BLaER1 (cell line): ENCODE measurements at regions not wholly inside any gene's neighbourhood (a gene's known extent, or its start where the extent isn't known, plus 50 kb on each side); places are given as distances from the start of the nearest gene placed in this dataset.
A peak's percentile ranks its signal among the peaks of the same experiment; 100 is the strongest.
"Not testable (repeated sequence)": the region's sequence is repeated elsewhere in the genome, so short reads cannot be mapped to it uniquely, and the experiment has no call there.

ENCODE experiments used
- H3K27ac ChIP-seq: shearing (Covaris generic); formaldehyde crosslinking; 2 replicates; pipeline ENCODE4 v1.8.1; 2022
- H3K27me3 ChIP-seq: shearing (Covaris generic); formaldehyde crosslinking; 2 replicates; pipeline ENCODE4 v1.8.1; 2022
- H3K36me3 ChIP-seq: shearing (Covaris generic); formaldehyde crosslinking; 2 replicates; pipeline ENCODE4 v1.8.1; 2022
- H3K4me1 ChIP-seq: shearing (Covaris generic); formaldehyde crosslinking; 2 replicates; pipeline ENCODE4 v1.8.1; 2022
- H3K4me2 ChIP-seq: shearing (Covaris generic); formaldehyde crosslinking; 2 replicates; pipeline ENCODE4 v1.8.1; 2022
- H3K4me3 ChIP-seq: shearing (Covaris generic); formaldehyde crosslinking; 2 replicates; pipeline ENCODE4 v1.8.1; 2022
- H3K9ac ChIP-seq: shearing (Covaris generic); formaldehyde crosslinking; 2 replicates; pipeline ENCODE4 v1.8.1; 2022
- H3K9me3 ChIP-seq: shearing (Covaris generic); formaldehyde crosslinking; 2 replicates; pipeline ENCODE4 v1.8.1; 2022
- H4K20me1 ChIP-seq: shearing (Covaris generic); formaldehyde crosslinking; 2 replicates; pipeline ENCODE4 v1.8.1; 2022
- Cebpa-rat ChIP-seq: shearing (Covaris generic); IDR thresholded peaks from 2 replicates; pipeline ENCODE4 v1.8.1; 2022

GRCh38 chr2:221758076-221758475 lies 186.0 kb upstream of the EPHA4 start:
- H3K9ac ChIP-seq = no peak overlapping the region
- H3K4me1 ChIP-seq = peaks cover 9% of the 10 kb centered on the region; the same call in 1 of the 2 replicates
- H3K4me2 ChIP-seq = peak overlapping the region; percentile 33; the same call in 1 of the 2 replicates
- TF ChIP-seq Cebpa-rat = no peak
- no peaks in the 10 kb centered on the region for H3K36me3 ChIP-seq
- no peaks in the 10 kb centered on the region for H4K20me1 ChIP-seq
- no peaks in the 10 kb centered on the region for H3K27me3 ChIP-seq
- no peak overlapping the region for H3K4me3 ChIP-seq
- no peaks in the 10 kb centered on the region for H3K9me3 ChIP-seq
- no peak overlapping the region for H3K27ac ChIP-seq

- H3K9ac ChIP-seq = no peak overlapping the region
- H3K27me3 ChIP-seq = no peaks in the 10 kb centered on the region
- no peak for TF ChIP-seq Cebpa-rat
- no peak overlapping the region for H3K27ac ChIP-seq
- H3K4me2 ChIP-seq = no peak overlapping the region
- H3K36me3 ChIP-seq = no peaks in the 10 kb centered on the region
- no peaks in the 10 kb centered on the region for H4K20me1 ChIP-seq
- no peak overlapping the region for H3K4me3 ChIP-seq
- H3K4me1 ChIP-seq = peaks cover 8% of the 10 kb centered on the region; the same call in 1 of the 2 replicates
- no peaks in the 10 kb centered on the region for H3K9me3 ChIP-seq
These were observed 181.3 kb upstream of the EPHA4 start for GRCh38 chr2:221753401-221753800.

DNA sequence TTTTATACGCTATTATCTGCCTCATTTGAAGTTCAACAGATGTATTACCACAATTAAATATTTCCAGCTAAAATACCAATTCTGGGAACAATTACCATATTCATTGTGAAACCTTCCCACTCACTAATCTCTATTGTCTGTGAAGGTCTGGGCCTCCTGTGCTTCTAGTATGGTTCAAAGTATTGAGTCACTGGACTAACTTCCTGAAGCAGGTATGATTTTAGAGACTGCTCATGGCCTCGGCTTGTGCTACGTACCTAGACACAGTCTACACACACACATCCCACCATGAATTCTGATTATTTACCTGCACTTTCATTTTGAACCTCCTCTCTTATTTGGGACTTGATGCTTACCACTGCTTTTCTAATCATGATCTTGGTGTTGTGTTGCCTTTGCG lies 180.7 kb upstream of the EPHA4 start:
- Histone ChIP-seq H3K27me3 (no peaks in the 10 kb centered on the region), H3K9ac (no peak overlapping the region), H3K36me3 (no peaks in the 10 kb centered on the region), H3K9me3 (no peaks in the 10 kb centered on the region), H3K4me3 (no peak overlapping the region), H3K4me2 (no peak overlapping the region), H3K4me1 (peaks cover 2% of the 10 kb centered on the region; the same call in 1 of the 2 replicates), H3K27ac (no peak overlapping the region), H4K20me1 (no peaks in the 10 kb centered on the region)
- no peak for TF ChIP-seq Cebpa-rat

DNA sequence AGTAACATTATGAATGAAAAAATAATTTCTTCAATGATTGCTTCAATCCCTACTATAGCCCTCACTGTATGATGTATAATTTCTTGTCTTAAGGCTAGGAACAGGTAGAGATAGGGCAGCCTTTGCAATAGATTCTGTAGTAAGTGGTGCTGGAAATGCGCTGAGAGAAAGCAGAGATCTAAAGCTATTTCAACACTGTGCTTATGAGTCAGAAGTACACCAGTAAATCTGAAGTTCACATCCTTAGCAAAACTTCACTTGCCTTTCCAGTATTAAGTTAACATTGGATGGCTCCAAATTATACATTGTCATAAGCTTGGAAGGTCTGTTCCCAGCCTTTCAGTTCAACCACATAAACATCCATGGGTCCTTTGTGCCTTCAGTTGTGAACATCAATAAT lies 178.2 kb upstream of the EPHA4 start:
- H3K4me3 ChIP-seq = no peak overlapping the region
- H3K27me3 ChIP-seq = no peaks in the 10 kb centered on the region
- no peak overlapping the region for H3K4me2 ChIP-seq
- no peaks in the 10 kb centered on the region for H4K20me1 ChIP-seq
- H3K4me1 ChIP-seq = no peaks in the 10 kb centered on the region
- H3K36me3 ChIP-seq = no peaks in the 10 kb centered on the region
- no peak overlapping the region for H3K27ac ChIP-seq
- H3K9ac ChIP-seq = no peak overlapping the region
- no peak for TF ChIP-seq Cebpa-rat
- H3K9me3 ChIP-seq = no peaks in the 10 kb centered on the region

DNA sequence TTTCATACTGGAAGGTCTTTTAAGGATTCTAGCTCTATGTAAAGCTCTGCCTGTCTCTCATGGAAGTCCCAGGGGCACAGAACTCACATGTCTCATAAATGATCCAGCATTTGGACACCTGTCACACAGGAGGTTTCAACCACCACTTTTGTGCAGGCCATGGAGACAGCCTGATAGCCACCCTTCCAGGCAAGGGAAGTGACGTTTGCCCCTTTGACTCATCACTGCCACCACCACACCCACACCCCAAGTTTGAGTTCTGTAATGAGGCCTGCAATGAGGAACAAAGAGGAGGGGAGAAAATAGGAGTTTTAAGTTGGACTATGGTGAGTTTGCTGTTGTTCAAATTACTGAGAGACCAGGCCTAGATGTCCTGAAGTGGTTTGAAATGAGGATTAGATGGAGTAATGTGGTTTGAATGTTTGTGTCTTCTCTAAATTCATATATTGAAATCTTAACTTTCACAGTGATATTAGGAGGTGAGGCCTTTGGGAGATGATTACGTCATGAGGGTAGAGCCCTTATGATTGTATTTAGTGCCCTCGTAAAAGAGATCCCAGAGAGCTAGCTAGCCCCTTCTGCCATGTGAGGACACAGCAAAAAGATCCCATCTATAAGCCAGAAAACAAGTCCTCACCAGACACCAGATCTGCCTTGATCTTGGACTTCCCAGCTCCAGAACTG lies 175.3 kb upstream of the EPHA4 start:
- no peaks in the 10 kb centered on the region for H4K20me1 ChIP-seq
- no peak overlapping the region for H3K4me3 ChIP-seq
- no peaks in the 10 kb centered on the region for H3K36me3 ChIP-seq
- TF ChIP-seq Cebpa-rat = no peak
- H3K4me1 ChIP-seq = no peaks in the 10 kb centered on the region
- H3K4me2 ChIP-seq = no peak overlapping the region
- no peaks in the 10 kb centered on the region for H3K27me3 ChIP-seq
- H3K27ac ChIP-seq = no peak overlapping the region
- H3K9me3 ChIP-seq = no peaks in the 10 kb centered on the region
- H3K9ac ChIP-seq = no peak overlapping the region

DNA sequence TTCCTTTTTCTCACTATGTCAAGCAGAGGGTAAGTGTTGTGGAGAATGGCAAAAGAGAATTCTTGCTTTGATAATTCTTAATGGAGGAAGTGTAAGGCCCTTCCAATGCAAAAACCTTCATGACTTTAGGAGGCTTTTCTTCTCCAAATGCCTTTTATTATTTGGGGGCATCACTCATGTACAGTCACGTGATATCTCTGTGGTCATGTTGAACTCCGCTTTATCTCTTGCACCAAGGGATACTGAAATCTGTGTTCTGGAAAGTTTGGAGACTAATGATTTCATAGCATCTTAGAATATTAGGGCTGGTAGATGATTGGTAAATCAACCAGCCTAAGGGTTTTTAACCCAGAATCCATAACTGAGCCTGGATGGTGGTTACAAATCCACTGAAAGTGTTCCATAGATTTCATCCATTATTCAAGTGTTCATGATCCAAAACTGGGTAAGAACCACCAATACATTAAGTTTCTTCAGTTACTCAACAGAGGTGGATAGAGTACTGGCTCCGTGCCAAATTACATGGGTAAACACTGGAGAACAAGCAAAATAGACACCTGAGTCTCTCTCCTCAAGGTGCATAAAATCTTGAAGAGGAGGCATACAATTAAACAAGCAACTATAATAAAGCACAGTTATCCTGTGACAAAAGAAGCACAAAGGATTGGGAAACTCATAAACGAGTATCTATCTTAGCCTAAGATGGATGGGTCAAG lies 169.6 kb upstream of the EPHA4 start:
- H3K9me3 ChIP-seq = no peaks in the 10 kb centered on the region
- no peak overlapping the region for H3K9ac ChIP-seq
- no peaks in the 10 kb centered on the region for H3K27me3 ChIP-seq
- no peak for TF ChIP-seq Cebpa-rat
- no peak overlapping the region for H3K27ac ChIP-seq
- H4K20me1 ChIP-seq = no peaks in the 10 kb centered on the region
- H3K36me3 ChIP-seq = no peaks in the 10 kb centered on the region
- no peaks in the 10 kb centered on the region for H3K4me1 ChIP-seq
- no peak overlapping the region for H3K4me3 ChIP-seq
- no peak overlapping the region for H3K4me2 ChIP-seq

DNA sequence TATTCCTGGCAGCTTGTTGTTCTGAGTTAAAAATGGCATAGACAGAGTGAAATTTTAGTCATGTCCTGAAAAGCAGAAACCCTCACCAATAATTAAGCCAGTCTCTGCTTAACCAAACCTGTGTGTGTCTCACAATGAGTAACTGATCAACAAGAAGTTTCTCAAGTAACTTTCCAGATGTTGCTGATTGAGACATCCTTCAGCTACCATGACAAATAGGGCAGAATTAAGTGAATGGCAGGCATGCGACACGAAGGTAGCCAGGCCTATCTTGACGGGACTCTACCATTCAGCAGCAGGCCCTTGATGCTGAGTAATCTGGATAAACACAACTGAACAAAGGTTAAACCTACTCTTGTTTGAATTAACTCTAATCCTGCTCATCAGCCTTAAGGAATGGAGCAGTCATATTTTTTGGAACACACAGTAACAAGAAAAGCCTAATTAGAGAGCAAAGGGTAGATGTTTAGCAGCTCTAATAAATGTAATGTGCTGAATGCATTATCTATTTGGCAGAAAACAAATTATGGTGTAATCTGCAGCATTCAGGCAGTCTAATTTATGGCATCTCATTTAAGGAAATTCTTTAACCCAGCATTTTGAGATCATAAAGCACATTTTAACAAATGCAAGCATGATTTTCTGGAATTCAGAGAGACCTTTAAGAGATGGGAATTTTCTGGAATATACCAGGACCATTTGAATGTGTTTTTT lies 159.5 kb upstream of the EPHA4 start:
- H3K4me3 ChIP-seq = no peak overlapping the region
- no peaks in the 10 kb centered on the region for H4K20me1 ChIP-seq
- TF ChIP-seq Cebpa-rat = no peak
- H3K27me3 ChIP-seq = no peaks in the 10 kb centered on the region
- H3K9ac ChIP-seq = no peak overlapping the region
- no peaks in the 10 kb centered on the region for H3K4me1 ChIP-seq
- no peaks in the 10 kb centered on the region for H3K9me3 ChIP-seq
- H3K4me2 ChIP-seq = no peak overlapping the region
- H3K36me3 ChIP-seq = no peaks in the 10 kb centered on the region
- H3K27ac ChIP-seq = no peak overlapping the region

- Histone ChIP-seq H3K4me2 (no peak overlapping the region), H3K4me3 (no peak overlapping the region)
- no peak for TF ChIP-seq Cebpa-rat
These were observed 154.9 kb upstream of the EPHA4 start for GRCh38 chr2:221726894-221727513.

GRCh38 chr2:221724631-221725203 lies 152.6 kb upstream of the EPHA4 start:
- Histone ChIP-seq H3K36me3 (no peaks in the 10 kb centered on the region), H3K4me2 (no peak overlapping the region), H3K9ac (no peak overlapping the region), H3K4me1 (no peaks in the 10 kb centered on the region), H3K4me3 (no peak overlapping the region), H3K9me3 (peaks cover 18% of the 10 kb centered on the region), H3K27me3 (no peaks in the 10 kb centered on the region), H4K20me1 (no peaks in the 10 kb centered on the region), H3K27ac (no peak overlapping the region)
- TF ChIP-seq Cebpa-rat = no peak

More at GRCh38 chr2:221726894-221727513, 154.9 kb upstream of the EPHA4 start:
- Histone ChIP-seq H4K20me1 (no peaks in the 10 kb centered on the region), H3K27ac (no peak overlapping the region), H3K4me1 (no peaks in the 10 kb centered on the region), H3K27me3 (no peaks in the 10 kb centered on the region), H3K9ac (no peak overlapping the region), H3K9me3 (peaks cover 18% of the 10 kb centered on the region), H3K36me3 (no peaks in the 10 kb centered on the region)

DNA sequence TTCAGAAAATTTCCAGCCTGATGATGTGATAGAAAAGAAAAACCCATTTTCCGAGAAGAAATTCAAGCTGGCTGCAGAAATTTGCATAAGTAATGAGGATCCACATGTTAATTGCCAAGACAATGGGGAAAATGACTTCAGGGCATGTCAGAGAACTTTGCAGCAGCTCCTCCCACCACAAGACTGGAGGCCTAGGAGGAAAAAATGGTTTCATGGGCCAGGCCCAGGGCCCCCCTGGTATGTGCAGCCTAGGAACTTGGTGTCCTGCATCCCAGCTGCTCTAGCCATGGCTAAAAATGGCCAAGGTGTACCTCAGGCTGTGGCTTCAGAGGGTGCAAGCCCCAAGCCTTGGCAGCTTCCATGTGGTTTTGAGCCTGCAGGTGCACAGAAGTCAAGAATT lies 152.0 kb upstream of the EPHA4 start:
- H3K27me3 ChIP-seq, H3K9ac ChIP-seq, H3K36me3 ChIP-seq, H4K20me1 ChIP-seq, H3K4me2 ChIP-seq, H3K27ac ChIP-seq, H3K4me3 ChIP-seq, H3K4me1 ChIP-seq: not testable (repeated sequence)
- H3K9me3 ChIP-seq = peaks cover 18% of the 10 kb centered on the region
